Liver (tissue), 8 donors: ENCODE measurements at regions not wholly inside any gene's neighbourhood (a gene's known extent, or its start where the extent isn't known, plus 50 kb on each side); places are given as distances from the start of the nearest gene placed in this dataset.

Experiments
- DNase-seq: peaks from one replicate; pipeline ENCODE4 v3.0.0-alpha.2; 2017; ENCODE audit warnings: low spot score
- H3K27ac ChIP-seq, 2 donors: one replicate each; pipeline ENCODE4 v1.7.0; 2013; ENCODE audit warnings: inconsistent platforms in 2 of 2, low read length in 2 of 2, control low read depth in 1 of 2, low read depth in 1 of 2, mild to moderate bottlenecking in 1 of 2
- H3K27me3 ChIP-seq, 4 donors: one replicate each; pipeline versions ENCODE4 v1.6.1 to v1.7.0; 2013; ENCODE audit warnings: low read length in 3 of 4, inconsistent platforms in 1 of 4, mild to moderate bottlenecking in 1 of 4, moderate library complexity in 1 of 4; ENCODE audit not compliant: control insufficient read depth in 4 of 4, insufficient read depth in 4 of 4
- H3K36me3 ChIP-seq, 4 donors: one replicate each; pipeline versions ENCODE4 v1.6.1 to v1.7.0; 2013; ENCODE audit warnings: low read length in 3 of 4, mild to moderate bottlenecking in 3 of 4, low read depth in 1 of 4, moderate library complexity in 1 of 4; ENCODE audit not compliant: control insufficient read depth in 4 of 4, insufficient read depth in 3 of 4
- H3K4me1 ChIP-seq, 4 donors: one replicate each; pipeline versions ENCODE4 v1.6.1 to v1.7.0; 2013; ENCODE audit warnings: low read length in 3 of 4, mild to moderate bottlenecking in 3 of 4, moderate library complexity in 1 of 4; ENCODE audit not compliant: control insufficient read depth in 4 of 4, insufficient read depth in 4 of 4
- H3K4me3 ChIP-seq, 3 donors: one replicate each; pipeline versions ENCODE4 v1.6.1 to v1.7.0; 2013; ENCODE audit warnings: low read length in 3 of 3, control low read depth in 1 of 3, low read depth in 1 of 3, mild to moderate bottlenecking in 1 of 3
- H3K9ac ChIP-seq, 2 donors: one replicate each; pipeline ENCODE4 v1.7.0; 2013; ENCODE audit warnings: low read length in 2 of 2, mild to moderate bottlenecking in 2 of 2, moderate library complexity in 2 of 2, control low read depth in 1 of 2, low read depth in 1 of 2
- H3K9me3 ChIP-seq, 4 donors: one replicate each; pipeline versions ENCODE4 v1.6.1 to v1.7.0; 2013; ENCODE audit warnings: low read length in 3 of 4; ENCODE audit not compliant: control insufficient read depth in 4 of 4
- EGR1 ChIP-seq, 2 donors: IDR thresholded peaks; 2 replicates each; pipeline ENCODE4 v1.6.1; 2016 to 2018; ENCODE audit warnings: antibody characterized with exemption in 2 of 2, low read depth in 2 of 2
- FOXA1 ChIP-seq: IDR thresholded peaks from 2 replicates; pipeline ENCODE4 v1.6.1; 2016; ENCODE audit warnings: antibody characterized with exemption
- FOXA2 ChIP-seq: IDR thresholded peaks from 2 replicates; pipeline ENCODE4 v1.6.1; 2016; ENCODE audit warnings: antibody characterized with exemption
- GABPA ChIP-seq, 2 donors: IDR thresholded peaks in 1 of 2; conservative IDR thresholded peaks in 1 of 2; 2 replicates each; pipeline ENCODE4 v1.6.1; 2016; ENCODE audit warnings: antibody characterized with exemption in 2 of 2, mild to moderate bottlenecking in 1 of 2, moderate library complexity in 1 of 2
- HNF4A ChIP-seq, 2 donors: conservative IDR thresholded peaks; 2 replicates each; pipeline ENCODE4 v1.6.1; 2016; ENCODE audit warnings: antibody characterized with exemption in 2 of 2, mild to moderate bottlenecking in 2 of 2
- HNF4G ChIP-seq: IDR thresholded peaks from 2 replicates; pipeline ENCODE4 v1.6.1; 2016; ENCODE audit warnings: antibody characterized with exemption
- JUND ChIP-seq, 2 donors: IDR thresholded peaks; 2 replicates each; pipeline ENCODE4 v1.6.1; 2016; ENCODE audit warnings: antibody characterized with exemption in 2 of 2
- NR2F2 ChIP-seq: IDR thresholded peaks from 2 replicates; pipeline ENCODE4 v1.6.1; 2016; ENCODE audit warnings: antibody characterized with exemption
- RAD21 ChIP-seq, 2 donors: IDR thresholded peaks; 2 replicates each; pipeline ENCODE4 v1.6.1; 2016; ENCODE audit warnings: antibody characterized with exemption in 2 of 2, mild to moderate bottlenecking in 2 of 2
- RXRA ChIP-seq, 2 donors: IDR thresholded peaks; 2 replicates each; pipeline ENCODE4 v1.6.1; 2017 to 2018; ENCODE audit warnings: antibody characterized with exemption in 2 of 2, mild to moderate bottlenecking in 1 of 2
- SP1 ChIP-seq: IDR thresholded peaks from 2 replicates; pipeline ENCODE4 v1.6.1; 2018; ENCODE audit warnings: antibody characterized with exemption, mild to moderate bottlenecking
- TAF1 ChIP-seq: conservative IDR thresholded peaks from 2 replicates; pipeline ENCODE4 v1.6.1; 2016; ENCODE audit warnings: antibody characterized with exemption, mild to moderate bottlenecking
- YY1 ChIP-seq: IDR thresholded peaks from 2 replicates; pipeline ENCODE4 v1.6.1; 2016; ENCODE audit warnings: antibody characterized with exemption, mild to moderate bottlenecking
- WGBS: extraction: QIAGEN DNeasy Blood & Tissue Kit; methylation state at CpG from one replicate; pipeline ENCODE4 v1.1.7; 2013; 5-methylcytosine and 5-hydroxymethylcytosine counted together
- TF ChIP-seq, protein P1 (sequence below): IDR thresholded peaks from 2 replicates; pipeline ENCODE4 v1.6.1; 2016; ENCODE audit warnings: antibody characterized with exemption
- TF ChIP-seq, protein P2 (sequence below): fragments of 150-350 bp; IDR thresholded peaks from 2 replicates; pipeline ENCODE4 v1.5.1; 2017; ENCODE audit warnings: improper control_type of control experiment, low read depth, low read length; ENCODE audit not compliant: missing input control
- TF ChIP-seq, protein P3 (sequence below): IDR thresholded peaks from 2 replicates; pipeline ENCODE4 v1.6.1; 2016; ENCODE audit warnings: antibody characterized with exemption
- TF ChIP-seq, protein P4 (sequence below): IDR thresholded peaks from 2 replicates; pipeline ENCODE4 v1.6.1; 2016; ENCODE audit warnings: antibody characterized with exemption
- TF ChIP-seq, protein P5 (sequence below): IDR thresholded peaks from 2 replicates; pipeline ENCODE4 v1.6.1; 2016; ENCODE audit warnings: antibody characterized with exemption, mild to moderate bottlenecking
- donor health status: healthy.
- donor health status: healthy.
- donor health status: healthy.
- donor health status: healthy.
- donor health status: healthy.

DNA sequence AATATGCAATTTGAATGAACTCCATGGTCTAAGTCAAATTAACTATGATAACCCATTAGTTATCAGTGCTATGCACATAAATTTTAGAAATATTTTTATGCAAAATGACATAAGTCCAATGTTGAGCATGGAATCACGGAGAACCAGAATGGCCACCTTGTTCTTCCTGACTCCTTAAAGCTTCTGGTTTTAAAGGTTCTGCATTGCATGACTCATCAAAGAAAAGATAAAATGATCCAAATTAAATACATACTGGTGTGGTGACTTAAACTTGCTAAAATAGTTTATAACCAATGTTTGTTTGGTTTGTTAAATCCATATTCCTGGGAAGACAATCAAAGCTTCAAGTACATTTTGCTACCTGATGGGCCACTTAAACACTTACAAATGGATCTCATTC, 1146.9 kb upstream of the NRXN1 start (continued):
- TF ChIP-seq, protein P1, sequence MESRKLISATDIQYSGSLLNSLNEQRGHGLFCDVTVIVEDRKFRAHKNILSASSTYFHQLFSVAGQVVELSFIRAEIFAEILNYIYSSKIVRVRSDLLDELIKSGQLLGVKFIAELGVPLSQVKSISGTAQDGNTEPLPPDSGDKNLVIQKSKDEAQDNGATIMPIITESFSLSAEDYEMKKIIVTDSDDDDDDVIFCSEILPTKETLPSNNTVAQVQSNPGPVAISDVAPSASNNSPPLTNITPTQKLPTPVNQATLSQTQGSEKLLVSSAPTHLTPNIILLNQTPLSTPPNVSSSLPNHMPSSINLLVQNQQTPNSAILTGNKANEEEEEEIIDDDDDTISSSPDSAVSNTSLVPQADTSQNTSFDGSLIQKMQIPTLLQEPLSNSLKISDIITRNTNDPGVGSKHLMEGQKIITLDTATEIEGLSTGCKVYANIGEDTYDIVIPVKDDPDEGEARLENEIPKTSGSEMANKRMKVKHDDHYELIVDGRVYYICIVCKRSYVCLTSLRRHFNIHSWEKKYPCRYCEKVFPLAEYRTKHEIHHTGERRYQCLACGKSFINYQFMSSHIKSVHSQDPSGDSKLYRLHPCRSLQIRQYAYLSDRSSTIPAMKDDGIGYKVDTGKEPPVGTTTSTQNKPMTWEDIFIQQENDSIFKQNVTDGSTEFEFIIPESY = no peak
- TF ChIP-seq GABPA (IDR thresholded peaks at IDR 0.05 in 1 of 2, conservative IDR thresholded peaks at IDR 0.05 in 1 of 2) (no peak), JUND (IDR thresholded peaks at IDR 0.05) (no peak), TAF1 (no peak)

DNA sequence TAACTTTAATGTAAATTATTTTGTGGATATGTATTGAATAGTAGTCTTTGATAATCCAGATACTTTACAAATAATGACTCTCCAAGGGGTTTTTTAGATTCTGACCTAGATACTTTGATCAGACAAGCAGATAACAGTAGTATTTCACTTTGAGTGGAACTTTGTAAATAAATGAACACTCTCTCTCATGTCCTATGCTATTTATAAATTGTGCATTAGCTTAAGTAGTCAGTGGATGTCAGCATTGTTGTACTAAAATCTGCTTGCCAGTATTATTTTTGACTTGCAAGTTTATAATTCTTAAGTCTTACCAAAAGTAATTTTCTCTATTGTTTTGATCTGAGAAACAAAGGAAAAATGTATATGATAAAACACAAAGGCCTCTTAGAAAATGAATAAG, 1113.1 kb upstream of the NRXN1 start:
- Histone ChIP-seq H3K4me1 (no peaks in the 10 kb centered on the region), H3K27me3 (no peaks in the 10 kb centered on the region), H3K27ac (no peak overlapping the region), H3K36me3 (no peaks in the 10 kb centered on the region), H3K9ac (no peak overlapping the region), H3K9me3 (no peaks in the 10 kb centered on the region), H3K4me3 (no peak overlapping the region)
- DNase-seq = no peak
- TF ChIP-seq TAF1 (no peak), RAD21 (IDR thresholded peaks at IDR 0.05) (no peak), EGR1 (IDR thresholded peaks at IDR 0.05; ENCODE audit: low read depth in 2 of 2) (no peak)
- TF ChIP-seq, protein P2, sequence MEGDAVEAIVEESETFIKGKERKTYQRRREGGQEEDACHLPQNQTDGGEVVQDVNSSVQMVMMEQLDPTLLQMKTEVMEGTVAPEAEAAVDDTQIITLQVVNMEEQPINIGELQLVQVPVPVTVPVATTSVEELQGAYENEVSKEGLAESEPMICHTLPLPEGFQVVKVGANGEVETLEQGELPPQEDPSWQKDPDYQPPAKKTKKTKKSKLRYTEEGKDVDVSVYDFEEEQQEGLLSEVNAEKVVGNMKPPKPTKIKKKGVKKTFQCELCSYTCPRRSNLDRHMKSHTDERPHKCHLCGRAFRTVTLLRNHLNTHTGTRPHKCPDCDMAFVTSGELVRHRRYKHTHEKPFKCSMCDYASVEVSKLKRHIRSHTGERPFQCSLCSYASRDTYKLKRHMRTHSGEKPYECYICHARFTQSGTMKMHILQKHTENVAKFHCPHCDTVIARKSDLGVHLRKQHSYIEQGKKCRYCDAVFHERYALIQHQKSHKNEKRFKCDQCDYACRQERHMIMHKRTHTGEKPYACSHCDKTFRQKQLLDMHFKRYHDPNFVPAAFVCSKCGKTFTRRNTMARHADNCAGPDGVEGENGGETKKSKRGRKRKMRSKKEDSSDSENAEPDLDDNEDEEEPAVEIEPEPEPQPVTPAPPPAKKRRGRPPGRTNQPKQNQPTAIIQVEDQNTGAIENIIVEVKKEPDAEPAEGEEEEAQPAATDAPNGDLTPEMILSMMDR = no peak

DNA sequence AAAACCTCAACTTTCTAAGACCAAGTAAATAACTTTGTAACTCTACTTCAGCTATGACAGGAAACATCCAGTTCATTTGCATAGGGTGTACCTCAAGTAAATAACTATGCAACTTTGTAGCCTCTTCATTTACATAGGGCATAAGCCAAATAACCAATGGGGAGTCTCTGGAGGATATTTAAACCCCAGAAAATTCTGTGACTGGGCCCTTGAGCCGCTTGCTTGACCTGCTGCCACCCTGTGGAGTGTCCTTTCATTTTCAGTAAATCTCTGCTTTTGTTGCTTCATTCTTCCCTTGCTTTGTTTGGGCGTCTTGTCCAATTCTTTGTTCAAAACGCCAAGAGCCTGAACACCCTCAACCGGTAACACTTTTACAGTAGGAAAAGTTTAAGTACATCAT, 1112.7 kb upstream of the NRXN1 start:
- Histone ChIP-seq H3K4me3 (no peak overlapping the region), H3K9me3 (no peaks in the 10 kb centered on the region), H3K27ac (no peak overlapping the region), H3K36me3 (no peaks in the 10 kb centered on the region), H3K9ac (no peak overlapping the region), H3K4me1 (no peaks in the 10 kb centered on the region), H3K27me3 (no peaks in the 10 kb centered on the region)
- no peak for DNase-seq
- 79% methylated on average over 4 of the region's 4 CpGs for WGBS
- TF ChIP-seq TAF1 (no peak), NR2F2 (no peak), SP1 (no peak), FOXA1 (no peak), HNF4G (no peak), RXRA (IDR thresholded peaks at IDR 0.05) (no peak), GABPA (IDR thresholded peaks at IDR 0.05 in 1 of 2, conservative IDR thresholded peaks at IDR 0.05 in 1 of 2) (no peak), RAD21 (IDR thresholded peaks at IDR 0.05) (no peak), YY1 (no peak), EGR1 (IDR thresholded peaks at IDR 0.05; ENCODE audit: low read depth in 2 of 2) (no peak), FOXA2 (no peak), JUND (IDR thresholded peaks at IDR 0.05) (no peak), HNF4A (conservative IDR thresholded peaks at IDR 0.05) (no peak)
- TF ChIP-seq, protein P3, sequence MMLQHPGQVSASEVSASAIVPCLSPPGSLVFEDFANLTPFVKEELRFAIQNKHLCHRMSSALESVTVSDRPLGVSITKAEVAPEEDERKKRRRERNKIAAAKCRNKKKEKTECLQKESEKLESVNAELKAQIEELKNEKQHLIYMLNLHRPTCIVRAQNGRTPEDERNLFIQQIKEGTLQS = no peak
- TF ChIP-seq, protein P2 = no peak
- TF ChIP-seq, protein P1 = no peak
- TF ChIP-seq, protein P4, sequence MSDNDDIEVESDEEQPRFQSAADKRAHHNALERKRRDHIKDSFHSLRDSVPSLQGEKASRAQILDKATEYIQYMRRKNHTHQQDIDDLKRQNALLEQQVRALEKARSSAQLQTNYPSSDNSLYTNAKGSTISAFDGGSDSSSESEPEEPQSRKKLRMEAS = no peak
- TF ChIP-seq, protein P5, sequence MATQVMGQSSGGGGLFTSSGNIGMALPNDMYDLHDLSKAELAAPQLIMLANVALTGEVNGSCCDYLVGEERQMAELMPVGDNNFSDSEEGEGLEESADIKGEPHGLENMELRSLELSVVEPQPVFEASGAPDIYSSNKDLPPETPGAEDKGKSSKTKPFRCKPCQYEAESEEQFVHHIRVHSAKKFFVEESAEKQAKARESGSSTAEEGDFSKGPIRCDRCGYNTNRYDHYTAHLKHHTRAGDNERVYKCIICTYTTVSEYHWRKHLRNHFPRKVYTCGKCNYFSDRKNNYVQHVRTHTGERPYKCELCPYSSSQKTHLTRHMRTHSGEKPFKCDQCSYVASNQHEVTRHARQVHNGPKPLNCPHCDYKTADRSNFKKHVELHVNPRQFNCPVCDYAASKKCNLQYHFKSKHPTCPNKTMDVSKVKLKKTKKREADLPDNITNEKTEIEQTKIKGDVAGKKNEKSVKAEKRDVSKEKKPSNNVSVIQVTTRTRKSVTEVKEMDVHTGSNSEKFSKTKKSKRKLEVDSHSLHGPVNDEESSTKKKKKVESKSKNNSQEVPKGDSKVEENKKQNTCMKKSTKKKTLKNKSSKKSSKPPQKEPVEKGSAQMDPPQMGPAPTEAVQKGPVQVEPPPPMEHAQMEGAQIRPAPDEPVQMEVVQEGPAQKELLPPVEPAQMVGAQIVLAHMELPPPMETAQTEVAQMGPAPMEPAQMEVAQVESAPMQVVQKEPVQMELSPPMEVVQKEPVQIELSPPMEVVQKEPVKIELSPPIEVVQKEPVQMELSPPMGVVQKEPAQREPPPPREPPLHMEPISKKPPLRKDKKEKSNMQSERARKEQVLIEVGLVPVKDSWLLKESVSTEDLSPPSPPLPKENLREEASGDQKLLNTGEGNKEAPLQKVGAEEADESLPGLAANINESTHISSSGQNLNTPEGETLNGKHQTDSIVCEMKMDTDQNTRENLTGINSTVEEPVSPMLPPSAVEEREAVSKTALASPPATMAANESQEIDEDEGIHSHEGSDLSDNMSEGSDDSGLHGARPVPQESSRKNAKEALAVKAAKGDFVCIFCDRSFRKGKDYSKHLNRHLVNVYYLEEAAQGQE = no peak
